ENCODE measurements at regions not wholly inside any gene's neighbourhood (a gene's known extent, or its start where the extent isn't known, plus 50 kb on each side); places are given as distances from the start of the nearest gene placed in this dataset.

- Histone ChIP-seq H3K27ac (ENCODE audit: low read length) (no peak overlapping the region), H3K27me3 (ENCODE audit: low read length) (no peaks in the 10 kb centered on the region), H3K9ac (ENCODE audit: low read length) (no peak overlapping the region), H4K20me1 (ENCODE audit: insufficient read depth, low read depth, low read length) (no peaks in the 10 kb centered on the region), H2AFZ (ENCODE audit: low read length) (no peak overlapping the region), H3K9me2 (replicated peaks; ENCODE audit: insufficient read depth, low read length) (no peaks in the 10 kb centered on the region), H3K79me2 (ENCODE audit: low read length) (no peaks in the 10 kb centered on the region), H3K4me3 (ENCODE audit: low read length) (no peak overlapping the region), H3K9me3 (ENCODE audit: low read length) (no peaks in the 10 kb centered on the region), H3K4me1 (ENCODE audit: low read length) (no peaks in the 10 kb centered on the region), H3K36me3 (ENCODE audit: insufficient read depth, low read length) (no peaks in the 10 kb centered on the region), H3K4me2 (ENCODE audit: low read depth, low read length, poor library complexity, severe bottlenecking) (no peak overlapping the region)
- DNase-seq, result no peak
Measured at GRCh38 chr22:48504519-48505140, 1323.0 kb downstream of the BRD1 start.

- H3K36me3 ChIP-seq (ENCODE audit: insufficient read depth, low read length), result no peaks in the 10 kb centered on the region
- no peaks in the 10 kb centered on the region for H3K9me3 ChIP-seq (ENCODE audit: low read length)
- H2AFZ ChIP-seq (ENCODE audit: low read length), result no peak overlapping the region
- no peaks in the 10 kb centered on the region for H3K79me2 ChIP-seq (ENCODE audit: low read length)
- H4K20me1 ChIP-seq (ENCODE audit: insufficient read depth, low read depth, low read length), result no peaks in the 10 kb centered on the region
- H3K9me2 ChIP-seq (replicated peaks; ENCODE audit: insufficient read depth, low read length), result no peaks in the 10 kb centered on the region
- no peak overlapping the region for H3K4me3 ChIP-seq (ENCODE audit: low read length)
- no peak overlapping the region for H3K9ac ChIP-seq (ENCODE audit: low read length)
- H3K27ac ChIP-seq (ENCODE audit: low read length), result no peak overlapping the region
- no peaks in the 10 kb centered on the region for H3K4me1 ChIP-seq (ENCODE audit: low read length)
- DNase-seq, result no peak
- no peak overlapping the region for H3K4me2 ChIP-seq (ENCODE audit: low read depth, low read length, poor library complexity, severe bottlenecking)
- H3K27me3 ChIP-seq (ENCODE audit: low read length), result no peaks in the 10 kb centered on the region
Measured at GRCh38 chr22:48503876-48504275, 1323.8 kb downstream of the BRD1 start.

- Histone ChIP-seq H3K4me3 (ENCODE audit: low read length) (no peak overlapping the region), H3K4me2 (ENCODE audit: low read depth, low read length, poor library complexity, severe bottlenecking) (no peak overlapping the region), H3K9me3 (ENCODE audit: low read length) (no peaks in the 10 kb centered on the region), H3K4me1 (ENCODE audit: low read length) (no peaks in the 10 kb centered on the region), H3K79me2 (ENCODE audit: low read length) (no peaks in the 10 kb centered on the region), H3K9ac (ENCODE audit: low read length) (no peak overlapping the region), H3K36me3 (ENCODE audit: insufficient read depth, low read length) (no peaks in the 10 kb centered on the region), H2AFZ (ENCODE audit: low read length) (no peak overlapping the region), H3K9me2 (replicated peaks; ENCODE audit: insufficient read depth, low read length) (no peaks in the 10 kb centered on the region), H3K27ac (ENCODE audit: low read length) (no peak overlapping the region), H4K20me1 (ENCODE audit: insufficient read depth, low read depth, low read length) (no peaks in the 10 kb centered on the region), H3K27me3 (ENCODE audit: low read length) (no peaks in the 10 kb centered on the region)
- DNase-seq, result no peak
Measured at GRCh38 chr22:48503035-48503625, 1324.5 kb downstream of the BRD1 start.

GRCh38 chr22:48501231-48501750 lies 1326.4 kb downstream of the BRD1 start:
- Histone ChIP-seq H3K9me3 (ENCODE audit: low read length) (no peaks in the 10 kb centered on the region), H3K79me2 (ENCODE audit: low read length) (no peaks in the 10 kb centered on the region), H4K20me1 (ENCODE audit: insufficient read depth, low read depth, low read length) (no peaks in the 10 kb centered on the region), H2AFZ (ENCODE audit: low read length) (no peak overlapping the region), H3K27ac (ENCODE audit: low read length) (no peak overlapping the region), H3K27me3 (ENCODE audit: low read length) (no peaks in the 10 kb centered on the region), H3K9ac (ENCODE audit: low read length) (no peak overlapping the region), H3K4me2 (ENCODE audit: low read depth, low read length, poor library complexity, severe bottlenecking) (no peak overlapping the region), H3K4me3 (ENCODE audit: low read length) (no peak overlapping the region), H3K9me2 (replicated peaks; ENCODE audit: insufficient read depth, low read length) (no peaks in the 10 kb centered on the region), H3K36me3 (ENCODE audit: insufficient read depth, low read length) (no peaks in the 10 kb centered on the region), H3K4me1 (ENCODE audit: low read length) (no peaks in the 10 kb centered on the region)
- DNase-seq, result no peak

- no peaks in the 10 kb centered on the region for H3K9me3 ChIP-seq (ENCODE audit: low read length)
- H3K27me3 ChIP-seq (ENCODE audit: low read length), result no peaks in the 10 kb centered on the region
- no peak overlapping the region for H2AFZ ChIP-seq (ENCODE audit: low read length)
- H3K9ac ChIP-seq (ENCODE audit: low read length), result no peak overlapping the region
- H3K79me2 ChIP-seq (ENCODE audit: low read length), result no peaks in the 10 kb centered on the region
- no peak overlapping the region for H3K27ac ChIP-seq (ENCODE audit: low read length)
- H4K20me1 ChIP-seq (ENCODE audit: insufficient read depth, low read depth, low read length), result no peaks in the 10 kb centered on the region
- DNase-seq, result no peak
- H3K4me1 ChIP-seq (ENCODE audit: low read length), result no peaks in the 10 kb centered on the region
- H3K4me3 ChIP-seq (ENCODE audit: low read length), result no peak overlapping the region
- H3K4me2 ChIP-seq (ENCODE audit: low read depth, low read length, poor library complexity, severe bottlenecking), result no peak overlapping the region
- no peaks in the 10 kb centered on the region for H3K36me3 ChIP-seq (ENCODE audit: insufficient read depth, low read length)
- H3K9me2 ChIP-seq (replicated peaks; ENCODE audit: insufficient read depth, low read length), result no peaks in the 10 kb centered on the region
Measured at GRCh38 chr22:48500471-48501230, 1327.0 kb downstream of the BRD1 start.

- Histone ChIP-seq H3K27ac (ENCODE audit: low read length) (no peak overlapping the region), H3K9me2 (replicated peaks; ENCODE audit: insufficient read depth, low read length) (no peaks in the 10 kb centered on the region)
- DNase-seq, result no peak
Measured at GRCh38 chr22:48499456-48500425, 1327.9 kb downstream of the BRD1 start.

GRCh38 chr22:48498526-48499331 lies 1328.9 kb downstream of the BRD1 start:
- Histone ChIP-seq H3K4me2 (ENCODE audit: low read depth, low read length, poor library complexity, severe bottlenecking) (no peak overlapping the region), H2AFZ (ENCODE audit: low read length) (no peak overlapping the region), H3K4me1 (ENCODE audit: low read length) (peaks cover 15% of the 10 kb centered on the region), H3K27ac (ENCODE audit: low read length) (no peak overlapping the region), H3K9me3 (ENCODE audit: low read length) (no peaks in the 10 kb centered on the region), H3K4me3 (ENCODE audit: low read length) (no peak overlapping the region), H4K20me1 (ENCODE audit: insufficient read depth, low read depth, low read length) (no peaks in the 10 kb centered on the region), H3K9ac (ENCODE audit: low read length) (no peak overlapping the region), H3K9me2 (replicated peaks; ENCODE audit: insufficient read depth, low read length) (no peaks in the 10 kb centered on the region), H3K27me3 (ENCODE audit: low read length) (no peaks in the 10 kb centered on the region), H3K79me2 (ENCODE audit: low read length) (no peaks in the 10 kb centered on the region), H3K36me3 (ENCODE audit: insufficient read depth, low read length) (no peaks in the 10 kb centered on the region)
- DNase-seq, result no peak

More at GRCh38 chr22:48499456-48500425, 1327.9 kb downstream of the BRD1 start:
- Histone ChIP-seq H4K20me1 (ENCODE audit: insufficient read depth, low read depth, low read length) (no peaks in the 10 kb centered on the region), H3K36me3 (ENCODE audit: insufficient read depth, low read length) (no peaks in the 10 kb centered on the region), H3K9me3 (ENCODE audit: low read length) (no peaks in the 10 kb centered on the region), H3K79me2 (ENCODE audit: low read length) (no peaks in the 10 kb centered on the region), H3K4me3 (ENCODE audit: low read length) (no peak overlapping the region), H2AFZ (ENCODE audit: low read length) (no peak overlapping the region), H3K9ac (ENCODE audit: low read length) (no peak overlapping the region), H3K4me1 (ENCODE audit: low read length) (peaks cover 5% of the 10 kb centered on the region), H3K4me2 (ENCODE audit: low read depth, low read length, poor library complexity, severe bottlenecking) (no peak overlapping the region), H3K27me3 (ENCODE audit: low read length) (no peaks in the 10 kb centered on the region)

Data from Karpas-422 (cell line).